HG02610 (cell line): ENCODE measurements at regions not wholly inside any gene's neighbourhood (a gene's known extent, or its start where the extent isn't known, plus 50 kb on each side); places are given as distances from the start of the nearest gene placed in this dataset.
A peak's percentile ranks its signal among the peaks of the same experiment; 100 is the strongest.

ENCODE experiments used
- ATAC-seq: cut with Tn5 transposase; IDR thresholded peaks from one replicate; pipeline ENCODE4 v1.9.1; 2021; ENCODE audit warnings: mild to moderate bottlenecking, moderate library complexity; ENCODE audit not compliant: unreplicated experiment

DNA sequence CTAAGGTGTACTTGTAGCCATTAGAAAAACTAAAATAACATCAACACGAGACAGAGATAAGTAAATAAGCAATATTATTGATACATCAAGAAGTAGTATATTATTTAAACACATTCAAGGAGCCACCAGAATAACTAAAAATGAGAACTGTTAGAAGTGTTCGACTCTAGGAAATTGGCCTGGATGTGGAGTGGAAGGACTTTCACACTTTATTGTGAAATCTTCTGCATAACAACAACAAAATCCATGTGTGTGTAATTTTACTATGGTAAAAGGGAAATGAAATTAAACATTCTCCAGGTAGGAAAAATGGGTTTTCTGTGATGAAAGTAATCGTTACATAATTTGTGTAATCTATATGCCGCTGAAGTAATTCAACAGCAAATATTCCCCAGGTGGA, 96.3 kb upstream of the RNF152 start:
- no peak for ATAC-seq

DNA sequence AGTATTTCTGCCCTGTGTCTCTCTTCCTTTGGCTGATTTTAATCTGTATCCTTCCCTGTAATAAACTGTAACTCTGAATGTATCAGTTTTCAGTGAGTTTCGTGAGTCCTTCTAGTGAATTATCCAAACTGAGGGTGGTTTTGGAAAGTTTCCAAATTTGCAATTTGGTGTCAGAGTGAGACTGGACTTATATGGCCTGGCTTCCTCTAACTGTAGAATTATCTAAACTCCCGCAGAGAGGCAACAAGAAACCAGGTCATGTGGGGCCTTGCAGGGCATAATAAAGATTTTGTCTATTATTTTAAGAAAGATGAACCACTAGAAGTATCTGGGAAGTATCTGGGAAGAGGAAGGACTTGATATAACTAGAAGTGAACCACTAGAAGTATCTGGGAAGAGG, 95.3 kb upstream of the RNF152 start:
- no peak for ATAC-seq

DNA sequence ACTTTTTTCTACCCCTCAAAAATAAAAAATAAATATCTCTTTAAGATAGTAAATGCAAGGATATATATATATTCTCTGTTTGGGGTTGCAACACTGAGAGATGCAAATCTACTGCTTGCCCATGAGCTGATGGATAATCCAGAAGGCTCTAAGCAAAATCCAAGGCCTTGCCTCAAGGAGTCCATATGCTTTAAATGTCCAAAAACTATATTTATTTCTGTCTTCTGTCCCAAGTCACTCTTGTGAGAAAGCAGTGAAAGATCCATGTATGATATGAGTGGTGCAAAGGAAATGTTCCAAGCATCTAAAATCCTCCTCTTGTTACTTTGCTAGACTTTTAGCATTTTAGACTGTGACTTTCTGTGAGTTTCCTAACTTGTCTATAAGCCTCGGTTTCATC, 92.9 kb upstream of the RNF152 start:
- ATAC-seq = no peak

DNA sequence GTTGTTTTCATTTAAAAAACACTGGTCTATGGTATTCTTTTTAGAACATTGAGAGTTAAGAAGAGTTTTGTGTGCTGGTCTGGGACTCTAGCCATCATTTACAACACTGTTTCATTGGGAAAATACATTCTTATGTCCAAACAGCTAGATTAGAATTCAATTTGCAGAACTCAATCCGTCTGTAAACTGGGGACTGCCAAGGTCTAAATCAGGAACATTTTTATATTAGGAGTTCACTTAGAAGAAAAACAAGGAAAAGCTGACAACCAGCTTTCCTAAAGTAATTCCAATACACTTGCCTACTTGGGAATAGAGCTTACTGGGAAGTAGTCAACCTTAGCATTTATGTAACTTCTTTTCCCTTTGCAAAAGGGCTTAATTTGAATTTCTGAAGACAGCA, 91.5 kb upstream of the RNF152 start:
- ATAC-seq = no peak

DNA sequence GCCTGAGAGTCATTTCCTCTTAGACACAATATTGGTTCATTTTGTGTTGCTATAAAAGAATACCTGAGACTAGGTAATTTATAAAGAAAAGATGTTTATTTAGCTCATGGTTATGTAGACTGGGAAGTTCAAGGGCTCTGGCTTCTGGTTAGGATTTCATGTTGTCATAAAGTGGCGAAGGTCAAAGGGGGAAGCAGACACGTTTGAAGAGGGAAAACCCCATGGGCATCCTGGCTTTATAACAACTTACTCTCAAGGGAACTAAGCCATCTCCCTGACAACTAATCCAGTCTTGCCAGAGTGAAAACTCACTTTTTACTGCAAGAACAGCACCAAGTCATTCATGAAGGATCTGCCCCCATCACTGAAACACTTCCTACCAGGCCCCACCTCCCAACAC, 89.7 kb upstream of the RNF152 start:
- ATAC-seq = peak; percentile 53

DNA sequence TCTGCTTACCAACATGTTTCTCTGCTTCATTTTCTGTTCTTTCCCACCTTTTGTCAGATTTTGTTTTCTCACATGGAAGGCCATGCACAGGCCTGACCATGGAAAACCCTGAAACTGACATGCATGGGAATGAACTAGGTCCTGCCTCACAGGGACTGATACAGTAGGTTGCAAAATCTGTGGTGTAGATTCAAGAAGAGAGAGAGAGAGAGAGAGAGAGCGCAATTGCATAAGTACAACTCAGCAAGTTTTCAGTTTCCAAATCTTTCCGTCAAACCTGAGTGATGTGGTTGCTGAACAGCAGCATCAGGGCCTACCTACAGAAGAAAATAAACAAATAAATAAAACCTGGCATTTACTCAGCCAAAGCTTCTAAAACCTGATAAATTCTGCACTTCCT, 87.5 kb upstream of the RNF152 start:
- peak; percentile 42 for ATAC-seq

DNA sequence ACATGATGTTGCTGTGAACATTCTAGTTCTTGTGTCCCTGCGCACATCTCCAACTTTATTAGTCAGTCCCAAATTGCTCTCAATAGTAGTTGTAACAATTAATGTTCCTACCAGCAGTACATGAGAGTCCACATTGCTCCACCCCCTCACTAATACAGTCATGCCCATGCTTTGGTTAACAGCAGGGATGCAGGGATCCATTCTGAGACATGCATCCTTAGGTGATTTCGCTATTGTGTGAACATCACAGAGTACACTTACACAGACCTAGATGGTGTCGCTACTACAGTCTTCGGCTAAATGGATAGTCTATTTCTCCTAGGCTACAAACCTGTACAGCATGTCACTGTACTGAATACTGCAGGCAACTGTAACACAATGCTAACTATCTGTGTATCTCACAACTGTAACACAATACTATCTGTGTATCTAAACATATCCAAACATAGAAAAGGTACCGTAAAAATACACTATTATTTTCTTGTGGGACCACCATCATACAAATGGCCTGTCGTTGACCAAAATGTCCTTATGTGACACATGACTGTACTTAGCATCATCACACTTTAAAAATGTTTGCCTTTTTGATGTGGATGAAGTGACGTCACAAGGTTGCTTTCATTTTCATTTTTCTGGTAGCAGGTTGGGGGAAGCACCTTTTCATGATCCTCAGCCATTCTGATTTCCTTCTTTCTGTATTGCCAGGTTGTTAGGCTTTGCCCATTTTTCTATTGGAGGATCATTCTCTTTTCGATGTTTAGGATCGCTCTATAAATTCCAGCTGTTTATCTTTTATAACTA, 82.9 kb upstream of the RNF152 start:
- peak; percentile 67 for ATAC-seq

DNA sequence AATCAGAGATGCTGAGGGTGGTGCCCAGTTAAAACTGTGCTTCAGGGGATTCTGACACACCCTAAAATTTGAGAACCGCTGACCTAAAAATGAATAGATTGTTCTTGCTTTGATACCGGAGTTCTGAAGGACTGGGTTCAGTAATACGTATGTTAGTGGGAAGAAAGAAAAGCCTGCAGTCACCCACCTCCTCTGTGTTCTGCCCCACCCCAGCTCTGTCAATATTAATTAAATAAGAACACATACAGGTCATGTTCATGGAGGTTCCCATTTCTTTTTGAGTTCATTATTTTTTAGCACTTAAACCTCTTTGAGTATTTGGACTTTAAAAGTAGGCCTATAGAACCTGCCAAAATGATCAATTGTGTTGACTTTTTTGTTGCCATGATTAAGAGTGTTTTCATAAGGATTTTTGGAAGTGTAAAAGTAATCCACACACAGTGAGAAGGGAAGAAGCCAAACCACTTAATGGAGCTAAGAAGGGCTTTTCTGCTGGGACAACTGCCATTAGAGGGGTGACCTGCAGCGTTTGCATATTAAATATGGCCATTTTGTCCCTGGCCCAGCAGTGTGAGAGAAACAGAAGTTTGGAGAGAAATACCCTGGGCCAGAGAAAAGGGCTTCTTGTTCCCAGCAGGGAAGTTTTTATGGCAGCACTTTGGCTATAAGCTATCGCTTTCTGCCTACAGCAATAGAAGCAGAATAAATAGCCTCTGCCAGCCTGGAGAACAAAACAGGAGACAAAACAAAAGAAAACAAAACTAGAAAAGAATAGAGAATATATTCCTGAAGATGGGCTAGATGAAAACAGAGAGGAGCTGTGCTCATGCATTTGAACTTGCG, 80.7 kb upstream of the RNF152 start:
- no peak for ATAC-seq

DNA sequence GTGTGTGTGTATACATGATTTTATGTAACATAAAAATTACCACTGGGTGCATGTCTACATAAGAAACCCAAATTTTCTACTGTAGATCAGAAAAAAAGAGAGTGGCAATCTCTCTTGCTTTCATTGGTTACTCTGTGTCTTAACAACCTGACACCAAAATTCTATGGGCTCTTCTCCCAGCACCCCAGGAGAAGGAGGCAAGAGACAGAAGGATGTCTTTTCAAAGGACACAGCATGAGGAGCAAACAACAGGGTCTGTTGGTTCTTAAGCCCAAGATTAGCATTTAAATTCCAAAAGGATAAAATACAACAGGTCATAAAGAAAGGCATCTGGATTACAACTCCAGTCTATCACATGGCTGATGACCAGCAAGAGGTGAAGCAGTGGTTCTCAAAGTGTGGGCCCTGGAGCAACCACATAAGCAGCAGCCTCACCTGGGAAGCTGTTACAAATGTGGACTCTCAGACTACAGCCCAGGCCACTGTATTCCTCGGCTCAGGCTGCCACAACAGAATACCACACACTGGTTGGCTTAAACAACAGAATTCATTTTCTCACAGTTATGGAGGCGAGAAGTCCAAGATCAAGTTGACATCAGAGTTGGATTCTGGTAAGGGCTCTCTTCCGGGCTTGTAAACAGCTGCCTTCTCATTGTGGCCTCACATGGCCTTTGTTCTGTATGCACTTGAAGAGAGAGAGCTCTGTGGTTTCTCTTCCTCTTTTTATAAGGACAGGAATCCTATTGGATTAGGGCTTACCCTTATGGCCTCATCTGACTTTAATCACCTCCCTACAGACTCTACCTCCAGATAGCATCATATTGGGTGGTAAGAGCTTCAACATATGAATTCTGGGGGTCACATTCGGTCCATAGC, 79.8 kb upstream of the RNF152 start:
- ATAC-seq = peak; percentile 71

DNA sequence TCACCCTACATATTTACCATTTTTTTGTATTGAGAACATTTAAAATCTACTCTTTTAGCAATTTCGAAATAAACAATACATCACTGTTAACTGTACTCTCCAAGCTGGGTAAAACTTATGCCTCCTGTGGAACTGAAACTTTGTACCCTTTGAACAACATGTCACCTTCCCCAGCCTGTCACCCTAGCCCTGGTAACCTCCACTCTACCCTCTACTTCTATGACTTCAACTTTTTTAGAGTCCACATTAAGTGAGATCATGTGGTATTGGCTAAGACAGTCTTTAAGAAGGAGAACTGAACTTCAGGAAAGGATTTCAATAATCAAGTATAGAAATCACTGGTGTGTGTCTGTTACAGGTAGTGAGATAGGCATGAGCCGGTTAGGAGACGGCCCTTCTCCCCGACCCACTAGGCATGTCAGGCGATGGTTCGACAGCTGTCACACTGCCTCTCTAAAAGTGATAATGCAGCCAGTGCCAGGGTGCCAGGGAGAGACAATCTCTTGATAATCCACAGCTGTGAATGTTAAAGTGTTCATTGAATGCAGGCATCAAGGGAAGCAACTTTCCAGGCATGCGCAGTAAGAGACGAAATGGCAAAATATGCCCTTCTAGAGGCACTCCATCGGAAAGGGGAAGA, 74.6 kb upstream of the RNF152 start:
- no peak for ATAC-seq

DNA sequence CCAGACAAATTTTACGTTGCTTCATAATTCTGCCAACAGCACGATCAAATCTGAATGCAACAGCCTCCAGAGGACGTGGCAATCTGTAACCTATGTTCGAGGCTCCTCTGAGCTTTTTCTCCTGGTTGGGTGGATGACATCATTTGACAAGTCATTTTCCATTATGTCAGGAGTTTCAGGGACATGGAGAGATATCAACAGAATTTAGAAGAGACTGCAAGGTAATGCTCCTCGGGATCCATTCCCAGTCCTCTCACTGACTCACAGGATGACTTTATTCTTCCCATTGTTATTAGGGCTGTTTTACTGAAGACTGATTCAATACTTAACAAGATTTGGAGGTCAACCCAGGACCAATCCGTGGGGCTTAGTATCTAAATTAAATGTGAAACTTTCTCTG, 72.5 kb upstream of the RNF152 start:
- ATAC-seq = no peak

DNA sequence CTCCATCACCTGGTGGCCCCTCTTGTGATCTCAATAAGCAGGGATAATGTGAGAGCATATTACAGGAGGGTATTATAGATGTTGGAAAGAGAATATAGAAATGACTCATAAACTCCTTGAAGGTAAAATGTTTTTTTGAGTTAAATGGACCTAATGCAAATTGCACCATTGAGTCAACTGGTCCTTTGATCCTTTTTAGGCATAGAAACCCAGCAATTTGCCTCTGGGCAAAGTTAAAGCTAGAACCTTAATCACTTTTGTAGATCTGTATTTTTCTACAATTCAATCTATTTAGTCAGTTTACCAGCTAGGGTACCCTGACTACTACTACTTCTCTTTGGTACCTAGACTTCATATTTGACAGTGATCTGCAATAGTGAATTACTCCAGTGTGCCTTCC, 71.8 kb upstream of the RNF152 start:
- ATAC-seq = no peak

DNA sequence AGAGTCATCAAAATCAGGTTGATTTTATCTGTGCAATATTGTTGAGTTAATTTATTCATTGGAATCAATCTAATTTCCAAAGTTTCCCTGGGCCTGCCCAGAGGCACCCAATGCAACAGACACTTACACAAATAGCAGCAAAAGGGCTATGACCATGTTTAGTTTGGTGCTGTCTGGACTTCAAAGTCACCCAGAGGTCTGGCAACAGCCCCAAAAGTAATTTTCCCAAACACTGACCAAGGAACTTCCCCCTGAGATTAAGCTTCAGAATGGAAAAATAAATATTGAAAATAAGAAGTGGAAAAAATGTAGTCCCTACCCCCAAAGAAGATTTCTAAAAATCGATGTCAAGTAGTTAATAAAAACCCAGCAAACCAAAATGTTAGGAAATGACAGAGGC, 70.9 kb upstream of the RNF152 start:
- no peak for ATAC-seq

DNA sequence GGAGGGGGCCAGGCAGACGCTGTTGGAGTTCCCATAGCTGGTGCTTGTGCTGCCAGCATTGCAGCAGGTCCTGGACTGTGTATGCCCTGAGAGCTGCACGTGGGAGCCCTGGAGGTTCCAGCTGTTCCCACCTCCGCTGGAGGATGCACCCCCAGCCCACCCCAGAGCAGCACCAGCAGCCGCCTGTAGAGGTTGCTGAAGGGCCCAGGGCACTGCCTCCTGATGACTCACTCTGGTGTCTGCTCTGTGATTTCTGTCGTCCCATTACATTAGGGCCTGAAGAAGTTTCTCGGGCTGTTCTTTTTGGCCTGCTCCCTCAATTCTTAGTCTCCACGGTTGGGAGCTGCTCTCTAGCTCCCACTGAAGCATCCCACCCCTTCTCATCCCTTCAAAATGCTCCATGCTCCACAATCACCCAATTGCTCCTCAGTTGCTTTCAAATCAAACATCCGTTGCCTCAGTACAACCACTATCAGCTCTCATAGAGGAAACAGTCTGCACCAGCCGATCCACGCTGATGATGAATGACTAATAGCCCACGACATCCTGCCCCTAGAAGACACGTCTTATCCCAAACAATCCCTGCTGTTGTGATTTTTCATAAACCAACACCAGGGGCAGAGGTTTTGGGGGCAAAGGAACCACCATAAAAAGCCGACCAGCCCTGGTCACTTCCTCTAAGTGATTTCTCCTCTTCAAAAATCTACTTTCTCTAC, 65.2 kb upstream of the RNF152 start:
- ATAC-seq = no peak

DNA sequence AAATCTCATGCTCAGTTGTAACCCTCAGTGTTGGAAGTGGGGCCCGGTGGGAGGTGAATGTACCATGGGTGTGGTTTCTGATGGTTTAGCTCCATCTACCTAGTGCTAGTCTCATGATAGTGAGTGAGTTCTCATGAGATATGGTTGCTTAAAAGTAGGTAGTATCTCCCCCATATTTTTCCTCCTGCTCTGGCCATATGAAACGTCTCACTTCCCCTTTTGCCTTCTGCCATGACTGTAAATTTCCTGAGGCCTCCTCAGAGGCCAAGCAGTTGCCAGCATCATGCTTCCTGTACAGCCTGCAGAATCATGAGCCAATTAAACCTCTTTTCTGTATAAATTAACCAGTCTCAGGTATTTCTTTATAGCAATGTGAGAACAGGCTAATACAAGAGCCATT, 62.8 kb upstream of the RNF152 start:
- ATAC-seq = no peak

DNA sequence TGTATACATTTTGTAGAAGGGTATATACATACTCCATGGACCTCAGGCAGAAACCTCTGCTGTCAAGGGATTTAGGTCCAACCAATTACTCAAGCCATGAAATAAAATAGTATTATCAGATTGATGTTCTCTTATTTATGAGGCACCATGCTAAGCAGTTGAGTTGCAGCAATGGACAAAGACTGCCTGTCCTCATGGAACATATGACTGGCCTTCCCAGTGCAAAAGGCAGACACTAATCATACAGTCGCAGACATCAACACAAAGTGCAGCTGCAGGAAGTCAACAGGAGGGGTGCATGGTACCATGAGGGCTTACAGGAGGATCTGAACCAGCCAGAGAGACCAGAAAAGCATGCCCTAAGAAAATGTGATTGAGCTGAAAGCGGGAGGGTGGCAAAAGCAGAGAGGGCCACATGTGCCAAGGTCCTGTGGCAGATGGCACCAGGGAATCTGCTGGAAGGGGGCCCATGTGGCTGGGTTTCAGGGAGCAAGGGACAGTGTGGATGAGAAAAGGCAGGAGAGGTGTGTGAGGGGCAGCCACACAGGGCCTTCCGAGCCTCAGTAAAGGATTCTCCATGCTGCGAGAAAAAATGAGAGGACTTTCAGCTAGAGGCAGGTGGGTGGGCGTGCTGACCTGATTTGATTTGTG, 61.4 kb upstream of the RNF152 start:
- ATAC-seq = no peak

DNA sequence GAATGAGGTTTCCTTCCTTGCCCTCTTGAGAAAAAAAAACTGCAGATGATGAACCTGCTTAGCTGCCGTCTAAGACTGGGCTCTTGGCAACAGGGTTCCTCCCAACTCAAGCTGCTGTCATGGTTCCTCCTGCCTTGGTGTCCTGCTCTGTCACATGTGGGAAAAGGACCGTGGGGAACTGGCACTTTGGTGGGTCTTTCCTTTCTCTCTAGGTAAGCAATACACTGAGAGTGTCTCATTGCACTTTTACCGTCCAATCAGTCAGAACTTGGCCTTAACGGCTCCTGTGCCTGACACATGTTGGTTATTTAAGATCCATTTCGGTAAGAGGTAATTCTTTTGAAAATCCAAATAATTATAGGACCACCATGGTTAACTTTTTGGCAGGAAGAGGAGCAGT, 60.8 kb upstream of the RNF152 start:
- no peak for ATAC-seq

DNA sequence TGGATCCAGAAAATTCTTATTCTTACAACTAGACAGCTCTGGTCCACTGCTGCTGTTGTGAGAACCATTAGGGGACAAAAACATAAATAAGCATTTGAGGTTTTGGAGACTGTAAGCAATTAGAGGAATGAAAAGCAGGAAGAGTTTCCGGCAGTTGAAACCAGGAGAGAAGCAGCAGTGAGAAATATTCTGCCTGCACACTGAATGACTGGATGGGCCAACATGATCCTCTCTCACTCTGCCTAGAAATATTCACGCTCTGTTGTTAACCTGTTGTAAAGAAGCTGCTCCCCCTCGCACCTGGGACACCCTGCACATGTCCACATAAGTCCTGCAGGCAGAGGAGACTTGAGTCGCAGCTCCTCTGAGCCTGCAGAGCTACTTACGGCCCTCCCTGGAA, 60.4 kb upstream of the RNF152 start:
- no peak for ATAC-seq

DNA sequence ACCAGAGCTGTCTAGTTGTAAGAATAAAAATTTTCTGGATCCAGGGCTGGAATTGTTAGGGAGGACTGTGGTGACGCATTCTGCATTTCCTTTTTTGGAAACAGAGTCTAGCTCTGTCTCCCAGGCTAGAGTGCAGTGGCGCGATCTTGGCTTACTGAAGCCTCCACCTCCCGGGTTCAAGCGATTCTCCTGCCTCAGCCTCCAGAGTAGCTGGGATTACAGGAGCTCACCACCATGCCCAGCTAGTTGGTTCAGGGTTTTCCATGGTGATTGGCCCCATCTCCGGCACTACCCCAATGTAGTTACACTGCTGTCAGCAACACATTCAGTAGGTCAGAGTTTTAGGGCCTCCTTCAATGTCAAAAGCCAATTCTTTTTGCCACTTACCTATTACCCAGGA, 58.6 kb upstream of the RNF152 start:
- no peak for ATAC-seq

DNA sequence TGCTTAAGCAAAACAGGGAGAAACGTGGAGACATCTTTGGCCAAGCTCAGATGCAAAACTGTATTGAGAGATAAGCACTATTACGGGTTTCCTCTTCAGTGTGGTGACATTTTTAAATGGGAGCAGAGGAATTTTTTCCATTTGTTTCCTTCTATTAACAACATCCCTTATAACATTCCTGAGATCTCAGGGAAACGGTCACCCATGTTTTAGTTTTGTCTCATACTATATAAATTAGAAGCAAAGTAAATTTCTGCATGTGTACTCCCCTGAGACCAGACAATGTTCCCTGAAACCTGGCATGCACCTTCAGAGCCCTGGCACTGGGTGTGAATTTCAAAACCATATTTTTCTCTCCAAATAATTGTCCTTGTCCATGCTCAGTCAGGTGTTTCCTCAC, 57.6 kb upstream of the RNF152 start:
- no peak for ATAC-seq
